ENCODE measurements at regions not wholly inside any gene's neighbourhood (a gene's known extent, or its start where the extent isn't known, plus 50 kb on each side); places are given as distances from the start of the nearest gene placed in this dataset.
"Not testable (repeated sequence)": the region's sequence is repeated elsewhere in the genome, so short reads cannot be mapped to it uniquely, and the experiment has no call there.

DNA sequence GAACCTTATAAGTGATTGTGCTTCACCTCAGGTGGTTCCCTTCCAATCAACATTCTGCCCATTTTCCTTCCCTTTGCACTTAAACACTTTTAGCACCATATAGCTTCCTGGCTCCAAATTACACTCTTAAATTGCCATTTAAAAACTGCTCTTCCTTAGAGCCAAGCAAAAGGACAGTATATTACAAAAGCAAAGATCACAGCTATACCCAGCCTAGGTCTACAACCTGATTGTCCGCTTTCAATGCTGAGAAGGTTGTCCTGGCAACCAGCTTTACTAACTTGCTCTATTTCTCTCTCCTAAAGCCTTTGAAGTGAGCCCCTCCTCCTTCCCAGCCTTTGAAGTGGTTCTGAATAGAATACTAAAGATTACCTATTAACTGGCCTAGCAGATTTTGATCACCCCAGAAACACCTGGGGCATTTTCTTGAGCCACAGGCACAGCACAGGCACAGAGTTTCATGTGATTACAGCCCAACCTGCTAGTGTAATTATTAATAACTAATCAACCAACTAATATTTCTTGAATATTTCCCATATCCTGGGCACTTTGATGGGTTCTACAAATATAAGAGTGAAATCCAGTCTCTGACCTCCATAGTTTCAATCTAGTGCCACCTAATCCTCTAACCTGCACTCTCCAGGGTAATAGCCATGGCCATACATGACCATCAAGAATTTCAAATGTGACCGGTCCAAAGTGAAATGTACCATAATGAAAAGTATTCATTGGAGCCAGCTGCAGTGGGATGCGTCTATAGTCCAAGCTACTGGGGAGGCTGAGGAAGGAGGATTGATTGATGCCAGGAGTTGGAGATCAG, 63.6 kb upstream of the TRIM24 start:
- no peaks in the 10 kb centered on the region for H3K27me3 ChIP-seq
- no peak overlapping the region for H3K4me3 ChIP-seq
- no peak overlapping the region for H3K9ac ChIP-seq (ENCODE audit: low read depth in 2 of 2, low read length in 2 of 2)
- H3K4me1 ChIP-seq = no peaks in the 10 kb centered on the region
- peak; percentile 53 for DNase-seq
- no peaks in the 10 kb centered on the region for H3K9me3 ChIP-seq
- no peak overlapping the region for H3K27ac ChIP-seq
- TF ChIP-seq, protein P1, sequence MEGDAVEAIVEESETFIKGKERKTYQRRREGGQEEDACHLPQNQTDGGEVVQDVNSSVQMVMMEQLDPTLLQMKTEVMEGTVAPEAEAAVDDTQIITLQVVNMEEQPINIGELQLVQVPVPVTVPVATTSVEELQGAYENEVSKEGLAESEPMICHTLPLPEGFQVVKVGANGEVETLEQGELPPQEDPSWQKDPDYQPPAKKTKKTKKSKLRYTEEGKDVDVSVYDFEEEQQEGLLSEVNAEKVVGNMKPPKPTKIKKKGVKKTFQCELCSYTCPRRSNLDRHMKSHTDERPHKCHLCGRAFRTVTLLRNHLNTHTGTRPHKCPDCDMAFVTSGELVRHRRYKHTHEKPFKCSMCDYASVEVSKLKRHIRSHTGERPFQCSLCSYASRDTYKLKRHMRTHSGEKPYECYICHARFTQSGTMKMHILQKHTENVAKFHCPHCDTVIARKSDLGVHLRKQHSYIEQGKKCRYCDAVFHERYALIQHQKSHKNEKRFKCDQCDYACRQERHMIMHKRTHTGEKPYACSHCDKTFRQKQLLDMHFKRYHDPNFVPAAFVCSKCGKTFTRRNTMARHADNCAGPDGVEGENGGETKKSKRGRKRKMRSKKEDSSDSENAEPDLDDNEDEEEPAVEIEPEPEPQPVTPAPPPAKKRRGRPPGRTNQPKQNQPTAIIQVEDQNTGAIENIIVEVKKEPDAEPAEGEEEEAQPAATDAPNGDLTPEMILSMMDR (IDR thresholded peaks at IDR 0.05) = no peak
- intact Hi-C loops (cut with DNase I) = no loop called here
- H3K36me3 ChIP-seq = no peaks in the 10 kb centered on the region

DNA sequence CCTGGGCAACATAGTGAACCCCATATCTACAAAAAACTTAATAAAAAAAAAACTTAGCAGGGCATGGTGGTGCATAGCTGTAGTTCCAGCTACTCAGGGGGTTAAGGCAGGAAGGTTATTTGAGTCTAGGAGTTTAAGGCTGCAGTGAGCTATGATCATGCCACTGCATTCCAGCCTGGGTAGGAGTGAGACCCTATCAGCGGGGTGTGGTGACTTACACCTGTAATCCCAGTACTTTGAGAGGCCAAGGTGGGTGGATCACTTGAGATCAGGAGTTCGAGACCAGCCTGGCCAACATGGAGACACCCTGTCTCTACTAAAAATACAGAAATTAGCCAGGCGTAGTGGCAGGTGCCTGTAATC, 63.0 kb upstream of the TRIM24 start:
- H3K4me1 ChIP-seq; H3K36me3 ChIP-seq; DNase-seq; H3K27me3 ChIP-seq; intact Hi-C loops (cut with DNase I); H3K9me3 ChIP-seq; H3K4me3 ChIP-seq; H3K9ac ChIP-seq (ENCODE audit: low read depth in 2 of 2, low read length in 2 of 2); H3K27ac ChIP-seq: not testable (repeated sequence)

DNA sequence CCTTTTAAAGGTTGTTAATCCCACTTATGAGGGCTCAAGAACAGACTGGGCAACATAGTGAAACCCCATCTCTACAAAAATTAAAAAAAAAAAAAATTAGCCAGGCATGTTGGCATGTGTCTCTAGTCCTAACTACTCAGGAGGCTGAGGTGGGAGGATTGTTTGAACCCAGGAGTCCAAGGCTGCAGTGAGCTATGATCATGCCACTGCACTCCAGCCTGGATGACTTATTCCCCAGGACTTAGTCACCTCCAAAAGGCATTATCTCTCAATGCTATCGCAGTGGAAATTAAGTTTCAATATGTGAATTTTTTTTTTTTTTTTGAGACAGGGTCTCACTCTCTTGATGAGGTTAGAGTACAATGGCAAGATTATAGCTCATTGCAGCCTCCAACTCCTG, 61.2 kb upstream of the TRIM24 start:
- TF ChIP-seq, protein P1 (IDR thresholded peaks at IDR 0.05) = no peak
- Histone ChIP-seq H3K9me3 (no peaks in the 10 kb centered on the region), H3K9ac (ENCODE audit: low read depth in 2 of 2, low read length in 2 of 2) (no peak overlapping the region), H3K27me3 (no peaks in the 10 kb centered on the region), H3K27ac (no peak overlapping the region), H3K4me3 (no peak overlapping the region), H3K36me3 (no peaks in the 10 kb centered on the region), H3K4me1 (no peaks in the 10 kb centered on the region)
- no peak for DNase-seq
- intact Hi-C loops (cut with DNase I) = no loop called here

DNA sequence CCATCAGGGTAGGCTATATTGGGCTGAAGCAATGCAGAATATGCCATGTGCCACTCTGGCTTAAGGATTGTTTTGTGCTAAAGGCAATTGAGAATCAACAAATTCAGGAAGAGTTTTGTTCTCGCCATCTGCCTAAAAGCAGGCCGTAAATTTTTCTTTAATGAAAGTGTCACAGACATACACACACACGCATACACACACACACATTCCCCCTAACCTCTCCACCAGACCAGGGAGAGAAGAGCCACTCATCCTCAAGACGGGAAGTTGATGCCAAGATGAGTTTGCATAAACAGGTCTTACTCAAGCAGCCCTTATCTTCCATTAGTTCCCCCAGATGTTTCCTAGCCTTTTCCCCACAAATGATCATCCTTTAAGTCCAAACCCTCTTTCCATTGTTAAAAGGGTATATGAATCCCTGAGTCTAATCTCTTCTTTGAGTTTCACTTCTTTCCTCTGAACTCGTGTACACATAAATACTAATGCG, 59.6 kb upstream of the TRIM24 start:
- H3K27ac ChIP-seq = no peak overlapping the region
- no peaks in the 10 kb centered on the region for H3K4me1 ChIP-seq
- H3K9me3 ChIP-seq = no peaks in the 10 kb centered on the region
- H3K36me3 ChIP-seq = no peaks in the 10 kb centered on the region
- no peak overlapping the region for H3K4me3 ChIP-seq
- intact Hi-C loops (cut with DNase I) = no loop called here
- no peak overlapping the region for H3K9ac ChIP-seq (ENCODE audit: low read depth in 2 of 2, low read length in 2 of 2)
- no peak for DNase-seq
- no peaks in the 10 kb centered on the region for H3K27me3 ChIP-seq
- TF ChIP-seq, protein P1 (IDR thresholded peaks at IDR 0.05) = no peak

DNA sequence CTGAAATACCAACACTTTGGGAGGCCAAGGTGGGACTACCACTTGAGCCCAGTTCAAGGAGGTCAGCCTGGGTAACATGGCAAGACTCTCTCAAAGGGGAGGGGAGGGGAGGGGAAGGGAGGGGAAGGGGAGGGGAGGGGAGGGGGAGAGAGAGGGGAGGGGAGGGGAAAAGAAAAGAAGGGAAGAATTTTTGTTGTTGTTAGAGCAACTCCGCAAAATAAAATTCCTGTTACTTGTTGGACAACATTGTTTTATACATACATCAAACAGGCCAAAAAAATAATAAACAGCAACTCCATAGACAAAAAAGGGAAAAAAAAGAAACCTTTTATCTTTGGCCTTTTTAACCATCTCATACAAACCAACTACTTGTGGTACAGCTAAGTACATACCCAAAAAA, 57.3 kb upstream of the TRIM24 start:
- no peaks in the 10 kb centered on the region for H3K27me3 ChIP-seq
- DNase-seq = no peak
- intact Hi-C loops (cut with DNase I) = no loop called here
- H3K9me3 ChIP-seq = no peaks in the 10 kb centered on the region
- H3K9ac ChIP-seq (ENCODE audit: low read depth in 2 of 2, low read length in 2 of 2) = no peak overlapping the region
- H3K4me3 ChIP-seq = no peak overlapping the region
- H3K36me3 ChIP-seq = no peaks in the 10 kb centered on the region
- TF ChIP-seq, protein P1 (IDR thresholded peaks at IDR 0.05) = no peak
- H3K4me1 ChIP-seq = no peaks in the 10 kb centered on the region
- no peak overlapping the region for H3K27ac ChIP-seq

DNA sequence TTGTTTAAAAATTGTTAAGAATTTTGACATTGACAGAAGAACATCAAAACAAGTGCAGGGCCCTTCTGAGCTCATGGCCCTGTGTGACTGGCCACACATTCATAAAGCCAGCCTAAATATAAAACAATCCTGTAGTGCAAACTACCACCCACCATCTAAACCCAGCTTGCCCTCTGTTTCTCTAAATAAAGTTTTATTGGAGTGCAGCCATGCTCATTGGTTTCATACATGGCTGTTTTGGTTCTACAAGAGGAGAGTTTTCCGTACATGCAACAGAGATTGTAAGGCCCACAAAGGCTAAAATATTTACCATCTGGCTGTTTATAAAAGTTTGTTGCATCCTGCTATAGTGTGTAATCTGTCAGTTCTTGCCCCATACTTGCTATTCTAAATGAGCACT, 54.6 kb upstream of the TRIM24 start:
- DNase-seq = no peak
- Histone ChIP-seq H3K4me1 (no peaks in the 10 kb centered on the region), H3K9ac (ENCODE audit: low read depth in 2 of 2, low read length in 2 of 2) (no peak overlapping the region), H3K27ac (no peak overlapping the region), H3K4me3 (no peak overlapping the region), H3K27me3 (no peaks in the 10 kb centered on the region), H3K9me3 (no peaks in the 10 kb centered on the region), H3K36me3 (no peaks in the 10 kb centered on the region)
- intact Hi-C loops (cut with DNase I) = no loop called here
- TF ChIP-seq, protein P1 (IDR thresholded peaks at IDR 0.05) = no peak

All from colonic mucosa (tissue), 4 donors.